HG03460 (cell line): ENCODE measurements at regions not wholly inside any gene's neighbourhood (a gene's known extent, or its start where the extent isn't known, plus 50 kb on each side); places are given as distances from the start of the nearest gene placed in this dataset.
"Not testable (repeated sequence)": the region's sequence is repeated elsewhere in the genome, so short reads cannot be mapped to it uniquely, and the experiment has no call there.

Experiments
- ATAC-seq: cut with Tn5 transposase; IDR thresholded peaks from one replicate; pipeline ENCODE4 v1.9.1; 2021; ENCODE audit not compliant: unreplicated experiment

- no peak for ATAC-seq
Observed at GRCh38 chr21:35617491-35617890, 442.8 kb downstream of the SETD4 start.

- ATAC-seq = no peak
Observed at GRCh38 chr21:35616090-35616489, 444.2 kb downstream of the SETD4 start.

GRCh38 chr21:35615325-35615724, 445.0 kb downstream of the SETD4 start:
- ATAC-seq = no peak

DNA sequence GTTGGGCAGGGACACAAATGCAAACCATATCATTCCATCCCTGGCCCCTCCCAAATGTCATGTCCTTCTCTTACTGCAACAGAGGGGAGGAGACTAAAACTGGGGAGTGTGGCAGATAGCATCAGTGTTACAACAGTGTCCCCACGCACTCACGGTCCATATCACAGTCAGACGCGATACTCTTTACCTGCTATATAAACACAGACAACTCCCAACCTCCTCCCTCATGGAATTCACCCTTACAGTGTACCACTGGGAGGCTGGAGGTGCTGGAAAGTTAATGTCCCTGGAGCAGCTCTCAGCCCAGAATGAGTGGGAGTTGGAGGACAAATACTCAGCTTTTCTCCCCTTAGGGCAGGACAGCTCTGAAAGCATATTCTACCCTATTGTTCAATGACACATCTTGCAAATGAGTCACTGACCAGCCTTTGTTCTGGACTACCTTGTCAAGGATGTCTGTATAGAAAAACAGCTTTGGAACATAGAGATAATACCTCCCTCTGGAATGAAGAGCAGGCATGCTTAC, 445.9 kb downstream of the SETD4 start:
- no peak for ATAC-seq

GRCh38 chr21:35611708-35612132, 448.6 kb downstream of the SETD4 start:
- ATAC-seq = no peak

DNA sequence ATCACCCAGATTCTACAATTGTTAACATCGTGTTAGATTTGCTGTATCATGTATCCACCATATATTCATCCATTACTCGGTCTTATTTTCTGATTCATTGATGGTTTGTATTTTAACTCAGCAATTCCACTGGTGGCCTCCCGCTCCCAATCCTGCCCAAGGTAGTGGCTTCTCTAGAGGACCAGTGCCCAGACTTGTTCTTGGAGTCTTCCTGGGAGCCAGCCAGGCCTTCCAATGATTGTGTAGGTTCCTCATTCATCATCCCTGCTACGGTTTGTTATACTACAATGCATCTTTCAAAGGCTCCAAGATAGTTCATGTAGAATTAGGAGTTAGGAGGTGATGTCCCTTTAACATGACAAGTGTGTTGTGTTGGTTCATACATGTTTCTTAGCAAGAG, 451.1 kb downstream of the SETD4 start:
- no peak for ATAC-seq

- ATAC-seq = no peak
Observed at GRCh38 chr21:35607406-35607805, 452.9 kb downstream of the SETD4 start.

GRCh38 chr21:35606578-35606977, 453.7 kb downstream of the SETD4 start:
- no peak for ATAC-seq

GRCh38 chr21:35606146-35606545, 454.2 kb downstream of the SETD4 start:
- no peak for ATAC-seq

DNA sequence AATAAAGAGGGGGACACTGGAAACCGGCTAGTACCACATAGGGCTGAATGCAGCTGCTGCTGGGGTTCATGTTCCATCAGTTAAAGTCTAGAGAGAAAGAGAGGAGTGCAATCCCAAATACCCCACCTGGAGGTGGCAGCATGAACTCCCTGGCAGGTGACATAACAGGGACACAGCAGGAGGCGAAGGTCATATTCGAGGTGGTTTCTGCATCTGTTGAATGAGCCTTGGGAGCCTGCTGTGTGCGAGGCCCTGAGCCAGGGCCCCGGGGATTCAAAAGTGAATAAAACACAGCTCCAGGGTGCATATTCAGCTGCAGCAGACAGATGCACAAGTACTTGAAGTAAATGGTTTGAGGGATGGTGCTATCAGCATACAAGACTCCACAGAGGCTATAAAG, 456.8 kb downstream of the SETD4 start:
- no peak for ATAC-seq

DNA sequence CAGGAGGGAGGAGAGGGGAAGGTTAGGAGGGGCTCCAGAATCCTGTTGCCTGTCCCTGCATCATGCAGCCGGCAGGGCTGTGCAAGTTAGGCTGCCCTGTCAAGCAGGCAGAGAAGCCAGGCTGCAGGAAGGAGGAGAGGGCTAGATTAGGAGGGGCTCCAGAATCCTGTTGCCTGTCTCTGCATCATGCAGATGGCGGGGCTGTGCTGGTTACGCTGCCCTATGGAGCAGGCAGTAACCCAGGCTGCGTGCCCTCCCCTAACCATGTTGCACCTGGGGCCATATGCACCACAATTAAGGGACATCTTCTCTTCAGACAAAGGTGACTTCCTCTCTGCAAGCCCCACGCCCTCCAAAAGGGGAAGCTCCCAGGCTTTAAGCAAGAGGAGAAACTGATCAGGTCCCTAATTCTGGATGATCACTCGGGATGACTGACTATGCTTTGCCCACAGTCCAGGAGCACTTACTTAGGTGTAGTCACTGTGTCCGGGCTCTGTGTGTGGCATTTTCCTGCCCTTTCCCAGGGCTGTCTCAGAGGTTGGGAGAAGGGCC, 457.4 kb downstream of the SETD4 start:
- ATAC-seq = no peak

GRCh38 chr21:35601211-35601610, 459.1 kb downstream of the SETD4 start:
- ATAC-seq = no peak

GRCh38 chr21:35599164-35599563, 461.2 kb downstream of the SETD4 start:
- ATAC-seq = no peak

GRCh38 chr21:35597750-35598339, 462.5 kb downstream of the SETD4 start:
- no peak for ATAC-seq

- no peak for ATAC-seq
Observed at GRCh38 chr21:35594905-35595304, 465.4 kb downstream of the SETD4 start.

GRCh38 chr21:35593000-35593502, 467.3 kb downstream of the SETD4 start:
- ATAC-seq = no peak

DNA sequence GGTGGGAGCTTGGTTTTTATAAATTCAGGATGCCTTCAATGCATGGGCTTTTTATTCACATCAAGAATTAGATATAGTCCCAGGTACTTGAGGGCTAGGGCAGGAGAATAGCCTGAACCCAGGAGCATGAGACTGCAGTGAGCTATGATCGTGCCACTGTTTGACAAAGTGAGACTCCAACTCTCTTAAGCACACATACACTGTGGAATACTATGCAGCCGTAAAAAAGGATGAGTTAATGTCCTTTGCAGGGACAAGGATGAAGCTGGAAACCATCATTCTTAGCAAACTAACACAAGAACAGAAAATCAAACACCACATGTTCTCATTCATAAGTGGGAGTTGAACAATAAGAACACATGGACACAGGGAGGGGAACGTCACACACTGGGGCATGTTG, 470.0 kb downstream of the SETD4 start:
- not testable (repeated sequence) for ATAC-seq

DNA sequence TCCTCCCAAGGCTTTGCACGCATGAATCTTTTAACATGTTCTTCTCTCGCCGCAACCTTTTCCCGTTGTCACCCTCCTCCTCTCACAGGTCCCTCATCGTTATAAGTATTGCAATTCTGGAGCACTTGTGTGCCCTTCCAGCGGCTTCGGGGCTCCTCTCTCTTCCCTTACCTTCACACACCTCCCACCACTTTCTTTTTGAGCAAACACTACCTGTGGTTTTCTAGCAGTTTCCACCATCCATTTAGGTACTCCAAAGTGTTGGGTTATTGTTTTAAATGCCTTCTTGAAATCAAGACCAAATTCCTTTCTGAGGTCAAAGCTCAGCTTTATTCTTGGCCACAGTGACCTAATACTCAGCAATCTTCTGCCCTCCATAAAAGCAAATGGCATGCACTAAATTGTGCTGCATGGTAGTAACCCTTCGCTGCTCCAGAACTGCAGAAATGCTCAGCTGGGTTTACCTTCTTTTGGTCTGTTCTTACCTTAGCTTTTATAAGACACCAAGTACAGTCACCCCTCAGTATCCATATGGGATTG, 472.4 kb downstream of the SETD4 start:
- ATAC-seq = no peak

GRCh38 chr21:35586305-35586704, 474.0 kb downstream of the SETD4 start:
- ATAC-seq = no peak

GRCh38 chr21:35585878-35586277, 474.4 kb downstream of the SETD4 start:
- no peak for ATAC-seq

DNA sequence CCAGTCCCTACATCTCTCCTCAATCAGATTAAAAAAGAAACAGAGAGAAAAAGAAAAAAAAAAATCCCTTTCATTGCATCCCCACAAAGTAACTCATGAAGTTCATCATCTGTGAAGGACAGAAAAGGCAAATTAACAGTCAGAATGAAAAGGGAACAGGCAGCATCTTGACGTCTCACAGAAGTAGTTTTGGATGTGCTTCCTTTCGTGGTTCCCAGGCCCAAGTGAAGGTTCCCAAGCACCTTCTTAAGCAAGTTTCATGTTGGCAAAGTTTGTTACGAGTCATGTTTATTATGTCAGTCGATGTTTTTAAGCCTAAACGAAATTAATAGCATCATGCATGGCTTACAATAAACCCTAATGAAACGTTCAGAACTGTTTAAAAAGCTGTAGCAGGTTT, 475.2 kb downstream of the SETD4 start:
- no peak for ATAC-seq

- ATAC-seq = no peak
Observed at GRCh38 chr21:35583566-35584216, 476.6 kb downstream of the SETD4 start.
